ENCODE measurements at regions not wholly inside any gene's neighbourhood (a gene's known extent, or its start where the extent isn't known, plus 50 kb on each side); places are given as distances from the start of the nearest gene placed in this dataset.
"Not testable (repeated sequence)": the region's sequence is repeated elsewhere in the genome, so short reads cannot be mapped to it uniquely, and the experiment has no call there.

DNA sequence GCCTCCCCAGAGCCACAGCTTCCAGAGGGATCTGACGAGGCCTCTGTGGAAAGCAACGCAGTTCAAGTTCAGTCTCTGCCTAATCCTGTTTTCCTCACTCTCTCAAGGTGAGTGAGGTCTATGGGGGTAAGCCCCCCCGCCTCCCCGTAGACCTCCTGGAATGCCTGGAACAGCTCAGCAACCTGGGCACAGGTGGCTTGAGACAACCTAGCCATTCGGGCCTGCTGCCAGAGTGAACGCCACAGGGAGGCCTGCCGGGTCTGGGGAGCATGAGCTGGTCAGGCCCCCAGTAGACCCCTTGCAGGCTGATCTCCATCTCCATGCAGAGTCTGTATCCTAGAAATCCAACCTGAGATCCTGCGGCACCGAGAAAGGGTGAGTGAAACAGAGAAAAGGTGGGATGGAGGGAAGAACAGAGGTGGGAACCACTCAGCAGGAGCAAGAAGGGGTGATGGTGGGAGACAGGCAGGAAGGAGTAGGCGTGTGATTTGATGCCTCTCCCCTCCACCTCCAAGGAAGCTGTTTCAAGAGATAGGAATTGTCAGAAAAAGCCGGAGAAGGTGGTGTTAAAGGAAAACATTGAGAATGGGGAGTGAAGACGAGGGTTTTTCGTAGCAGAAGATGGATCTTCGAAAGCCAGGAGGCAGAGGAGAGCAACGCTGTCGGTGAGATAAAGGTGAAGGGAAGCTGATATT, 123.1 kb upstream of the PRMT8 start:
- no peak for DNase-seq

DNA sequence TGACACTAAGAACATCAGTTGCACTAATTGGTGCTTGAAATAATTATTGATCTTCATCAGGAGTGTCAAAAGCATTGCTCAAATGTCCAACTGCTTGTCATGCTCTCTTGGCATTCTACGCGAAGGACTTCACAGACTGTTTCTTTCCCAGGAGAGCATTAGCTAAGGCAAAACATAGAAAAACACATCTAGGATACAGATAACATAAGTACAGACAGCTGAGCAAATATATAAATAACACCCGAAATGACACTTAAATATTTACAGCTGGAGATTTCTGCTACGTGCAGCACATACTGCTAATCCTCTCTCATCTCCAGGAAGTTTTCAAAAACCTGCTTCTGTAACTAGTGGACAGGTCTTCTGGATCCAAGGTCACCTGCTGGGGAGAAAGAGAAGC, 120.0 kb upstream of the PRMT8 start:
- no peak for DNase-seq

DNA sequence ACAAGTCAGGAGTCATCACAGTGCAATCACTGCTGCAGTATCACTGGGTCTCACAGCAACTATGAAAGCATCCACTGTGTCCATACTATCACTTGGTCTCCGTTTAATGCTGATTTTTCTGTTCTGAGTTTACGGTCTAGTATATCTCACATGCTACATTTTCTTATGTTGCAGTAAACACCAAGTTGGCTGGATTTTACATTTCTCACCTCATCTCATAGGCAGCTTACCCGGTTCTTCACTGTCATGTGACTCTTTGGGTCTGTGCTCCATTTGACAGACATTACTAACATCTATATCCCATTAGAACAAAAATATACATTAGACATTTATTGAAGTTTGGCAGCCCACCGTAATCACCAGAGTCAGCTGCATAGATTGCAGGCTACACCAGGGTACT, 115.7 kb upstream of the PRMT8 start:
- DNase-seq = no peak

DNA sequence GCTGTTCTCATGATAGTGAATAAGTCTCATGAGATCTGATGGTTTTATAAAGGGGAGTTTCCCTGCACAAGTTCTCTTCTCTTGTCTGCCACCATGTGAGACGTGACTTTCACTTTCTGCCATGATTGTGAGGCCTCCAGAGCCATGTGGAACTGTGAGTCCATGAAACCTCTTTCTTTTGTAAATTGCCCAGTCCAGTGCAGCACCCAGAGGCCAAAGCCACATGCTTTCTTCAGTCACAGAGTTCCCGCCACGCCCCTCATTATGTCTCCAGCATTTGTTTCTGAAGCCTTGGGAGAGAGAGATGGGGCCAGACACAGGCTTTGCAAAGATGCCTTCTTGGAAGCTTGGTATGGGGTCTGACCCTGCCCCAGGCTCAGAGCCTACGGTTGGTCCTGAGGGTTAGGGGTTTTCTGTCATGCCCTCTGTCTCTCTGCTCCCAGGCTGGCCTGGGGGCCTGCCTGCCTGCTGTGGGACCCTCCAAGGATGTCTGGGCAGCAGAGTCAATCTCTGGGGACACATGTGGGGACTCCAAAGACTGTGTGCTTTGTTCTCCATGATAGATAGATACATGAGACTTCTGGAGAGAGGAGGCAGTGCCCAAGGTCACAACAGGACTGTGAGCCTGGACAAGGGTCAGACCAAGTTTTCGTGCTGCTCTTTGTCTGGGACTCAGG, 114.1 kb upstream of the PRMT8 start:
- DNase-seq = no peak

DNA sequence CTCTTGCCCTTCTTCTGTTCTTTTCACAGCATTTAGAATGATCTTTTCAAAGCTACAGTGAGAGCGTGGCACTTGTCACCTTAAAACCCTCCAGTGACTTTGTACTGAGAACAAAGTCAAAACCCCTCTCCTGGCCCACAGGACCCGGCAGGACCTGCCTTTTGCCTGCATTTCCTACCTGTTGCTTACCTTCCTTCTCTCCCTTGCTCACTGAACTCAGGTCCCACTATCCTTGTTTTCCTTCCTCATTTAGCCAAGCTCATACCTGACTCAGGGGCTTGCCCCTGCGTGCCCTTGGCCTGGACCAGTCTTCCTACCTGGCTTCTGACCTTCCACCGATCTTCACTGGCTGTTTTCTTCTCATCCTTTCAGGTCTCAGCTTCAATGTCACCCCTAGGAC, 112.3 kb upstream of the PRMT8 start:
- no peak for DNase-seq

DNA sequence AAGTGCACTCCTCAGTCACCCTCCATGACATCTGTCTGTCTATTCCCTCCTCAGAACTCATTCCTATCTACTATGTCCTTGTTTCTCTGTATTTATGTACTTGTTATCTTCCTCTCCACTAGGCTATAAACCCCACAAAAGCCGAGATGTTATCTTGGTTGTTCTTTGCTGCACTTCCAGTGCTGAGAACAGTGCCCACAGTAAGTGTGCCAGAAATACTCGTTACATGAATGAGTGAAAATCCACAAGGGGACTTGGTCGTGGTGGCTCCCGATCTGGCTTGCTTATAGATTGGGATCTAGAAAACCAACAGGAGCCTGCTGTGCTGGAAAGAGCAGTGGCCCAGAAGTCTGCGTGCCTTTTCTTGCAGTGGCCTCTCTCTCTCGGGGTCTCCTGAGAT, 111.9 kb upstream of the PRMT8 start:
- DNase-seq = no peak

DNA sequence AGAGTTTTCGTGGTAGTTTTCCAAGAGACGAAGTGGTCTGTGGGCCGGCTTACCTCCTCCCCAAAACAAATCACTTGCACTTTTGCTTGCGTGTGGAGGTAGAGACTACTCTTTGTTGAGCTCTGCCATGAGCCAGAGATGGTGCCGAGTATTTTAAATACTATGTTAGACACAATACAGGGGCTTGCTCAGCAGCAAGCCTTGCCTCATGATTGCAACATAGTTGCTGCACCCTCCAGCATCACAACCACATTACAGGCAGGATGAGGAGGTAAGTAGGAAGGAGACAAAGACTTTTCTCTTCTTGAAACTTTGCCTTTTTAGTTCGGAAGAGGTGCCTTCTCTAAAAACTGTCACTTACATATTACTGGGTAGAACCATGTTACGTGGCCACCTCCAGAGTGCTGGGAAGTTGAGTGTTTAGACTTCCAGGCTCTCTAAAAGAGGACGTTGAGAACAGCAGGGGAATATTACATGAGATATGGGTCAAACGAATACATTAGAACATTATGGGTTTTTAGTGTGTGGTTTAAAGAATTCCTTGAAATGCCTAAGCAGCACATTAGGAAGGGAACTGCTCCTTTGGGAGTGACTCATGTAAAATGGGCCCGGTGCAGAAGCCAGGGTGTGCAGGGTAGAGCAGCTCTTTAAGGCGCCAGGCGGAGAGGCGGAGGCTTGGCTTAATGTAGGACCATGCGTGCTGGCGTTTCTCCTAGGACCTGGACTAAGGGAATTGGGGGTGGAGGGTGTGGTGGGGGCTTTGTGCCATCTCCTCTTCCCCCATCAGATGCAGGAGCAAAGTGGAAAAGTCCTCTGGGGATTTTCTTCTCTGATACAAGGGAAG, 110.6 kb upstream of the PRMT8 start:
- no peak for DNase-seq

DNA sequence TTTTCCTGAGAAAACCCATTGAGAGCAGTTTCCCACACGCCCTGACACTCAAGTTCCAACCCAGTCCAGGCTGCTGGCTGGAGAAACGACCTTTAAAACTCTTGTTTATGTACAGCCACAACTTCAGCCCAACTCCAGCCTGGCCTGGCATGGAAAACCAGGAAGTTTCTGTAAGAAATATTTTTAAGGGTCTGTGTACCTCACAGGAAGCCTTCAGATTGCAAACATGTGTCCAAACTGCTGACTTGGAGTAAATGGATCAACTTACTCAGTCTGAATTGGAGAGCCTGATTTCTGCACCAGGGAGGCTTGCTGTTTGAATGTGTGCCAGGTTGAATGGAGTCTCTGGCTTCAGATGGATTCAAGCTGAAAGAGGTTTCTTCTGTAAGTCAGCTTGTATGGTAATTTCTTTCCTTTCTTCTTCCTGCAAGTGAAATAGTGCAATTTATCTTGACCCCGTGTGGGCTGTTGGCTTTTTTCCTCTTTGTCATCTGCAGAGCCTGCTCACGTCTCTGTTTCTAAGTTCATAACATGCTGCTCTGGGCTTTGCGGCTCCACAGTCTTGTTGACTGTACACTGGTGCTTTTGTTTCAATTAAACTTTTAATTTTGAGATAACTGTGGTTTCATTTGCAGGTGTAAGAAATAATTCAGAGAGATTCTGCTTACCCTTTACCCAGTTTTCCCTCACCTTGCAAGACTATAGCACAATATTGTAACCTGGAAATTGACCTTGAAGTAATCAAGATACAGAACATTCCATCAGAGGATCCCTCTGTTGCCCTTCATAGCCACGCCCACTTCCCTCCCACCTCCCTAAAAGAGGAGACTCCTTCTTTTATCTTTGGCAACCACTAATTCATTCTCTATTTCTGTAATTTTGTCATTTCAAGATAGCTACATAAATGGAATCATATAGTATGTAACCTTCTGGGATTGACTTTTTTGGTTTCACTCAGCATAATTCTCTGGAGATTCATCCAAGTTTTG, 109.7 kb upstream of the PRMT8 start:
- DNase-seq = no peak

DNA sequence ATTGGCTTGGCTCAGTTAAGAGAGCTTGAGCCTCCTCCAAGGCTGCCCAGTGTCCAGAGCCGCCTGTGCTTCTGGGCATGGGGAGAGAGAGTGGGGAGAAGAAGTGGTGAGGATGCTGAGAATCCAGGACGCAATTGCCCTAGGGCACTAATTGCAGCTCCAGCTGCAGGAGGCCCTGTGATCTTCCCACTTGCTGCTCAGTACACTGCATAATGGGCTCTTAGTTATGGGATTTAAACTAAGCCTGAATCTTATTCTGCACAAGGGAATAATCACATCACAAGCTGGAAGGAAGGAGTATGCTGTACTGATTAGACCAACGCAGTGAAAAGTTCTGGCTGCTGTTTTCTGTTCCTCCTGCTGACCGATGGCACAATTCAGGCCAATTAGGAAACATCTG, 101.0 kb upstream of the PRMT8 start:
- DNase-seq = no peak

DNA sequence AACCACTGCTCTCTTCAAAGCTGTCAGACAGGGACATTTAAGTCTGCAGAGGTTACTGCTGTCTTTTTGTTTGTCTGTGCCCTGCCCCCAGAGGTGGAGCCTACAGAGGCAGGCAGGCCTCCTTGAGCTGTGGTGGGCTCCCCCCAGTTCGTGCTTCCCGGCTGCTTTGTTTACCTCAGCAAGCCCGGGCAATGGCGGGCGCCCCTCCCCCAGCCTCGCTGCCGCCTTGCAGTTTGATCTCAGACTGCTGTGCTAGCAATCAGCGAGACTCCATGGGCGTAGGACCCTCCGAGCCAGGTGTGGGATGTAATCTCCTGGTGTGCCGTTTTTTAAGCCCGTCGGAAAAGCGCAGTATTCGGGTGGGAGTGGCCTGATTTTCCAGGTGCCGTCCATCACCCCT, 93.4 kb upstream of the PRMT8 start:
- not testable (repeated sequence) for DNase-seq

DNA sequence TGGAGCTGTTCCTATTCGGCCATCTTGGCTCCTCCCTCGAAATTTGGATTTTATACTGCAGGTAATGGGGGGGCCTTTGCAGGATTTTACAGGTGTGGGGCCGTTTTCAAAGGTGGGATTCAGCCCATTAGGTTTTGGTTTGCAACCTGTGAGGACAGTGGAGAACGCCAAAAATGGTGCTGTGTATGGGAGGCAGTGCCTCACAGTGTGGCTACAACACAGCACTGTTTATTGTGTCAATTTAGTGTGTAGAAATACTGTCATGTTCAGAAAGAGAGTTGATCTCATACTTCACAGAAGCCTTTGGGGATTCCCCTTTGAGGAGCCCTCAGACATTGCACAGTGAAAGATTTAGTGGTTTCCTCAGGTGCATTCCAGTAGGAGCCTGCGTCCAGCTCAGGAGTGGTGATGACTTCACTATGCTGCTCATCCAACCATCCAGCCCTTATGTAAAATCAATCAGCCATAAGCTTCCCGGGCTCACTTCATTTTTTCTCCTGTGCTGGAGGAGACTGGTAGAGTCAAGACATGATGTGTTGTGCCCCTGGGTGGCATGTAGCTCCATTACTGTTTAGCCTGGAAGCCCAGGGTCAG, 92.7 kb upstream of the PRMT8 start:
- DNase-seq = no peak

DNA sequence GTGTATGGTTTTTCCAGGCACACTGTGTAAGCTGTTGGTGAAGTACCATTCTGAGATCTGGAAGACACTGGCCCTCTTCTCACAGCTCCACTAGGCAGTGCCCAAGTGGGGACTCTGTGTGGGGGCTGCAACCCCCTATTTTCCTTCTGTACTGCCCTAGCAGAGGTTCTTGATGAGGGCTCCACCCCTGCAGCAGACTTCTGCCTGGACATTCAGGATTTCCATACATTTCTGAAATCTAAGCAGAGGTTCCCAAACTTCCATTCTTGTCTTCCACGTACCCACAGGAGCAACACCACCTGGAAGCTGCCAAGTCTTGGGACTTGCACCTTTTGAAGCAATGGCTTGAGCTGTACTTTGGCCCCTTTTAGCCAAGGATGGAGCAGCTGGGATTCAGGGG, 85.2 kb upstream of the PRMT8 start:
- no peak for DNase-seq

DNA sequence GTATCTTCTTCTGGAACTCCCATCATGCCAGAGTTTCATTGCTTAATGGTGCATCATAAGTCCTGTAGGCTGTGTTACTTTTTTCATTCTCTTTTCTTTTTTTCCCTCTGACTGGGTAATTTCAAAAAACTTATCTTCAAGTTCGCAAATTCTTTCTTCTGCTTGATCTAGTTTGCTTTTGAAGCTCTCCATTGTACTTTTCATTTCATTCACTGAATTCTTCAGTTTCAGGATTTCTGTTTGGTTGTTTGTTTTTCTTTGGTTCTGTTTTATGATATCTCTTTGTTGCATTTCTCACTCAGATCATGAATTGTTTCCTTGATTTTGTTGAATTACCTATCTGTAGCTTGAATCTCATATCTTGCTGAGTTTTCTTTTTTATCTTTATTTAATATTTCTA, 83.3 kb upstream of the PRMT8 start:
- no peak for DNase-seq

DNA sequence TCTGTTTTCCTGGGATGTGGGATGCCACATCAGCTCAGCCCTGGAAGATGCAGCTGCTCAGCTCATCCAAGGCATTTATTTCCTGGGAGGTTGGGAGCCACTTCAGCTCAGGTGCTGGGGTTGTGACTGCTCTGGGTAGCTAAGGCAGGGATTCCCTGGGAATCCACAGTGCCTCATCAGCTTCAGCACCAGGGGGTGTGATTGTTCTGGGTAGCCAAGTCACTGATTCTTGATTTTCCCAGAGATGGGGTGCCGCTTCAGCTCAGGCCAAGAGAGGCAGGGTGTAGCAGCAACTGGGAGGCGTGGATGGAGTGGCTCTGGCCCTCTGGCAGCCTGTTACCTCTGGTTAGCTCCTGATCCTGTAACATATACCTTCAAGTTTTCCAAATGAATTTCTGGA, 81.3 kb upstream of the PRMT8 start:
- no peak for DNase-seq

DNA sequence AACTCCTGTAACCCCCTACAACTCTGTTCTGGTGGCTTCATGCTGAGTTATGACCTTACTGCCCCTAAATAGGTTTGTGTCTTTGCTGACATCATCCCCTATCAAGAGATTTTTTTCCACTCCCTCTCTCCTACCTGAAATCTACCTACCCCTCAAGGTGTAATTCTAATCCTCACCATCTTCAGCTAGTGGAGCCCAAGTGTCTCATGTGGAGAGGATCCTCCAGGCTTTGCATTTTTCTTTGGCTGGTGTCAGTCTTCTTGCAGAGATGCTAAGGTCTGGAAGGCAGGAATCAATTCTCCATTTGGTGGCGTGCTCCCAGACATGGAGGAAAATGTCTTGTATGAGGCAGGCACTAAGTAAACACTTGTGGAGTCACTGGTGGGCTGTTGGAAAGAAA, 74.8 kb upstream of the PRMT8 start:
- DNase-seq = no peak

DNA sequence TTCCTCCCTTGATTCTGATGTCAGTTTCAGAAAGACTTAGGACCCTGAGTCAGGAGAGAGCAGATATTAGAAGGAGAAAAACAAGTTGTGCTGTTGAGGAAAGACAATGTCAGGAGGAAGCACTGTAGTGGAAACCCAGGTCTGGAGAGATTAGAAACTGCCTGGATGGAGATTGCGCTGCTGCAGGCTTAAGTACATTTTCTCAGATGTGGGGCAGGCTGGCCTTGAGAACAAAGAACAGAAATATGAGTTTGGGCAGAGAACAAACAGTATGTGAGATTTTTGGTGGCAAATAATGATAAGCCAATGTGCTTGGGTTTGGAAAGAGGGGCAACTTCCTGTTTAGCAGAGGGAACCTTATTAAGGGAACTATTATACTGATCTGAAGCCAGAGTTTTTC, 74.3 kb upstream of the PRMT8 start:
- DNase-seq = no peak

DNA sequence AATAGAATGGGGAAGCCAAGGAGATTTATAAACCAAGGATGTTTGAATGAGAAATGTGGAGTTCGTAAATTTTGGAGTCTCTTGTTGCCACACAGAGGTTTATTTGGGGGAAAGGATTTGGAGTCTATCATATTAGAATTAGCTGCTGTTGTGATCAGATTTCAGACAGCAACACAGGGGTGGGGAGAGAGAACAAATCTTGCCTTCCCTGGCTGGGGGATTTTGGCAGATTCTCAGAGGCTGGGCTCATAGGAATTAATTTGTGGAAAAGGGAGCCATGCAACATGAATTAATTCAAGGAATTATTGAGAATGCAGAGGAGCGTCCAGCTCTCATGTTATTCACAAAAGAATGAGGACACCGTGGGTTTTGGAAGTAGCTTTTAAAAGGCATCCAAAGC, 73.9 kb upstream of the PRMT8 start:
- no peak for DNase-seq

DNA sequence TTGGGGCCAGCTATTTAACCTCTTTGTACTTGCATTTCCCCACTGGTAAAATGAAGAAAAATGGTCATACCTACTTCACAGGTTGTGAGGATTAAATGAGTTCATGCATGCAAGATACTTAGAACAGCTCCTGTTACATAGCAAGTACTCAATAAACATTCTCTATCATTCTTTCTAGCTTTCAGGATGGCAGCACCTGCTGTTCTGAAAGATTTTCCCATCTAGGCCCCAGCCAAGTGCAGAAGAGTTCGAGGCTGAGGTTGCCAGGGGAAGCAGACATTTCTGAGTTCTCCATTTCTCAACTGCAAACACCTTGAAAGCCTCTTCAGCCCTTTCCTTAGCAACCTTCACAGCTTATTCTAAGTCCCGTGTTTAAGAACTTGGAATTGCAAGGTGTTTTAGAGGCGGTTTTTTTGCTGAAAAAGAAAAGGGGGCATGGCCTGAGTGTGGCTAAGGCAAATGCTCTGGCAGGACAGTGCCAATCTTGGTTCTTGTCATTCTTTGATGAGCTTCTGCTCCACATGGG, 73.0 kb upstream of the PRMT8 start:
- DNase-seq = no peak

DNA sequence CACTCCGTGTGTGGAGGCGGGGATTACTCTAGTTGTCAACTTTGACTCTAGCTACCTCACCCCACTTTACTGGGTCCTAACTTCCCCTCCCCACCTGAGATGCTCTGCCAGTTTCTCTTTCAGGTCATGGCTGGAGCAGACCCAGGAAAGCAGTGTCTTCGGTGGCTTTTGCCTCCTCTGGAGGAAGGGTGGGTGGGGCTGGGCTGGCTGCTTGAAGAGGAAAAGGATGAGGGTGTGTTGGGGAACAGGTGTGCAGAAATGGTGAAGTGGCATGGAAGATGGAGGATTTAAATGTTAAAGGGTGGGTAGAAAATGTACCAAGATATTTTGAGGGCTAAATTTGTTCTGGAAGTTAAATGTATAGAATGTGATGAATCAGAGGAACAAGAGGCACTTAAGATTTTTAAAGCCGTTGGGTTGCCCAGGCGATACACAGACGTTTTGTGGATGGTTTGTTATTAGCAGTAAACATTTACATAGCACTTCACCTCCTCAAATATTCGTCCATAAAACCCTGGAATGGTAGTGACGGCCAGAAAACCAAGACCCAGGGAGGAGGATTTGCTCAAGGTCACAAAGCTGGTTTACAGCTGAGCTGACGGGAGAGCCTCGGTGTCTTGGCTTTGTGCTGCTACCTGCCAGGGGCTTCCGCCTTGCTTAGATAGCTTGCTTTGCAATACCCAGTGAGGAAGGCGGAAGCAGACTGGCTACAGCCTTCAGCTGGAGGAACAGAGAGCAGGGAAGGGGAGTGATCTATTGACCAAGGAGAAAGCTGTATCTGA, 72.2 kb upstream of the PRMT8 start:
- DNase-seq = no peak

DNA sequence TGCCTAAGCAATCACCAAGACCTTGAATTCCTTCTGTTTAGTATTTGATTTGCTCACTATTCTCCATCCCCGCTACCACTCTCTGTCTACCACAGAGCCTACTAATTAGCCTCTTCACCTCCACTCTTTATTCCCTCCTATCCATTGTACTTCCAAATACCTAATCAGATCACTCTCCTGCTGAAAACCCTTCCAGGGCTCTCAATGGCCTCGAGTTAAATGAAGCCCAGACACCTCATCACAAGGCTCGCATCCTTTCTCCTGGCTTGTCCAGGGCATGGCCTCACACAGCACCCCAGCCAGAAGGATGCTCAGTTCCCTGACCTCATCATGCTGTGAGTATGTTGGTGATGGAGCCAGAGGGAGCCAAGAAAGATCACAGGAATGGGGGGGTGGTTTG, 71.4 kb upstream of the PRMT8 start:
- no peak for DNase-seq

DNA sequence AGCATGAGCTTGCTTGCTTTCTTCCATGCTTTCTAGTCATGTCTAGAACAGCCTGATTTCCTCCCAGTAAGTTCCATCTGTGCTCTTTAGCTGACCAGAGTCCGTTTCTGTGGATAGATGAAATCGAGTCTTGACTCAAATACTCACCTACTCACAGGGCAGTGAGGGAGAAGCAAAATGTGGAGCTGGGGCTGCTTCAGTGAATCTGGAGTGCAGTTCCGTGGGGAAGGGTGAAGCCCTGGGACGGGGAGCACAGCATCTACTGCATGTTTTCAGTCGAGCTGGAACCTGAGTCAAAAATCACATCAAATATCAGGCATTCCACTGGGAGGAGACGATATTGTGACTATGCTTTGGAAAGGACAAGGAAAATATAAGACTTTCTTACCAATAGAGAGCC, 70.3 kb upstream of the PRMT8 start:
- DNase-seq = no peak
